Breast epithelium (tissue), 3 donors: ENCODE measurements at regions not wholly inside any gene's neighbourhood (a gene's known extent, or its start where the extent isn't known, plus 50 kb on each side); places are given as distances from the start of the nearest gene placed in this dataset.

Source experiments
- POLR2A ChIP-seq: fragments of 450-650 bp; IDR thresholded peaks from one replicate; pipeline ENCODE4 v1.6.1; 2016; ENCODE audit warnings: antibody characterized with exemption, mild to moderate bottlenecking, moderate library complexity
- POLR2AphosphoS5 ChIP-seq, 3 donors: sonication (generic); formaldehyde crosslinking; IDR thresholded peaks; one replicate each; pipeline ENCODE4 v1.6.1; 2017; ENCODE audit warnings: antibody characterized with exemption in 3 of 3
- TF ChIP-seq, protein P1 (sequence below), 3 donors: fragments of 450-650 bp; IDR thresholded peaks; one replicate each; pipeline ENCODE4 v1.5.1; 2016 to 2017; ENCODE audit warnings: antibody characterized with exemption in 3 of 3, mild to moderate bottlenecking in 3 of 3, moderate library complexity in 3 of 3

DNA sequence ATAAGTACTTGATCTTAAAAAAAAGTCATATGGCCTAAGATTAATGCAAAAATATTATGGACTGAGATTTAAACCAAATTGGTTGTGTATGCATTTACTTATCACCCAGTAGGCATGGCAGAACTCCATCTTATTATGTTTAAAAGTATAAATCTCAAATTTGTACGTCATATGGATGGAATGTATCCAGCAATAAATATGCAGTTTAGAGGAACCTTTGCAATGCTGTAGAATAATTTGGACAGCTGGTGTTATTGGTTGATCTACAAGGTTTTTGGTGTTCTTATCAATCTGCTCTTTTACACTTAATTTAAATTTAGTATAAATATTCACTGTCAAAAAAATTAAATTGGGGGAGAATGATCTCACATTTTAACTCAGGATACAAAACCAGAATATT lies 640.2 kb downstream of the SATB2 start:
- TF ChIP-seq, protein P1, sequence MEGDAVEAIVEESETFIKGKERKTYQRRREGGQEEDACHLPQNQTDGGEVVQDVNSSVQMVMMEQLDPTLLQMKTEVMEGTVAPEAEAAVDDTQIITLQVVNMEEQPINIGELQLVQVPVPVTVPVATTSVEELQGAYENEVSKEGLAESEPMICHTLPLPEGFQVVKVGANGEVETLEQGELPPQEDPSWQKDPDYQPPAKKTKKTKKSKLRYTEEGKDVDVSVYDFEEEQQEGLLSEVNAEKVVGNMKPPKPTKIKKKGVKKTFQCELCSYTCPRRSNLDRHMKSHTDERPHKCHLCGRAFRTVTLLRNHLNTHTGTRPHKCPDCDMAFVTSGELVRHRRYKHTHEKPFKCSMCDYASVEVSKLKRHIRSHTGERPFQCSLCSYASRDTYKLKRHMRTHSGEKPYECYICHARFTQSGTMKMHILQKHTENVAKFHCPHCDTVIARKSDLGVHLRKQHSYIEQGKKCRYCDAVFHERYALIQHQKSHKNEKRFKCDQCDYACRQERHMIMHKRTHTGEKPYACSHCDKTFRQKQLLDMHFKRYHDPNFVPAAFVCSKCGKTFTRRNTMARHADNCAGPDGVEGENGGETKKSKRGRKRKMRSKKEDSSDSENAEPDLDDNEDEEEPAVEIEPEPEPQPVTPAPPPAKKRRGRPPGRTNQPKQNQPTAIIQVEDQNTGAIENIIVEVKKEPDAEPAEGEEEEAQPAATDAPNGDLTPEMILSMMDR (IDR thresholded peaks at IDR 0.05), result no peak
- TF ChIP-seq POLR2AphosphoS5 (IDR thresholded peaks at IDR 0.05), result no peak
- TF ChIP-seq POLR2A, result no peak
